ENCODE measurements at regions not wholly inside any gene's neighbourhood (a gene's known extent, or its start where the extent isn't known, plus 50 kb on each side); places are given as distances from the start of the nearest gene placed in this dataset.

GRCh38 chr12:125996443-125996842 lies 931.2 kb downstream of the AACS start:
- Histone ChIP-seq H3K4me2 (no peak overlapping the region), H3K9me2 (ENCODE audit: insufficient read depth) (no peaks in the 10 kb centered on the region), H3K4me1 (ENCODE audit: insufficient read depth) (no peaks in the 10 kb centered on the region), H3K4me3 (no peak overlapping the region), H3F3A (replicated peaks; ENCODE audit: low read depth) (no peaks in the 10 kb centered on the region), H3K27ac (ENCODE audit: low read depth) (no peak overlapping the region), H4K20me1 (replicated peaks; ENCODE audit: insufficient read depth) (no peaks in the 10 kb centered on the region), H2AFZ (no peak overlapping the region), H3K79me2 (replicated peaks; ENCODE audit: insufficient read depth) (no peaks in the 10 kb centered on the region), H3K27me3 (ENCODE audit: insufficient read depth) (no peaks in the 10 kb centered on the region), H3K36me3 (ENCODE audit: insufficient read depth) (peaks cover 7% of the 10 kb centered on the region)
- TF ChIP-seq NANOG (IDR thresholded peaks at IDR 0.05; ENCODE audit: borderline replicate concordance): no peak
- TF ChIP-seq JUNB (IDR thresholded peaks at IDR 0.05; ENCODE audit: unreplicated experiment): no peak
- TF ChIP-seq CREB1 (CRISPR knock-in tag; IDR thresholded peaks at IDR 0.05; ENCODE audit: low read depth): no peak
- no peak for TF ChIP-seq ZNF462 (CRISPR knock-in tag; IDR thresholded peaks at IDR 0.05)
- TF ChIP-seq REST (IDR thresholded peaks at IDR 0.05; ENCODE audit: unreplicated experiment): no peak
- no peak for TF ChIP-seq ETS1 (IDR thresholded peaks at IDR 0.05)
- no peak for TF ChIP-seq ZNF114 (CRISPR knock-in tag; IDR thresholded peaks at IDR 0.05)
- no peak for TF ChIP-seq CTCF (conservative IDR thresholded peaks at IDR 0.05; ENCODE audit: low read depth in 2 of 2)
- peaks cover 30% of the 10 kb centered on the region; the same call in 2 of the 3 replicates for H3K36me3 Mint-ChIP-seq (ENCODE audit: low read depth)
- no peaks in the 10 kb centered on the region for H3K4me1 Mint-ChIP-seq
- DNase-seq (ENCODE audit: low spot score): no peak
- no peak overlapping the region for H3K4me3 Mint-ChIP-seq
- H3K9me3 Mint-ChIP-seq: peaks cover 90% of the 10 kb centered on the region
- no peaks in the 10 kb centered on the region for H3K27me3 Mint-ChIP-seq (ENCODE audit: insufficient read depth, low read depth, poor library complexity)
- H3K27ac Mint-ChIP-seq: no peak overlapping the region
- no peak for ATAC-seq
